ENCODE measurements at regions not wholly inside any gene's neighbourhood (a gene's known extent, or its start where the extent isn't known, plus 50 kb on each side); places are given as distances from the start of the nearest gene placed in this dataset.

DNA sequence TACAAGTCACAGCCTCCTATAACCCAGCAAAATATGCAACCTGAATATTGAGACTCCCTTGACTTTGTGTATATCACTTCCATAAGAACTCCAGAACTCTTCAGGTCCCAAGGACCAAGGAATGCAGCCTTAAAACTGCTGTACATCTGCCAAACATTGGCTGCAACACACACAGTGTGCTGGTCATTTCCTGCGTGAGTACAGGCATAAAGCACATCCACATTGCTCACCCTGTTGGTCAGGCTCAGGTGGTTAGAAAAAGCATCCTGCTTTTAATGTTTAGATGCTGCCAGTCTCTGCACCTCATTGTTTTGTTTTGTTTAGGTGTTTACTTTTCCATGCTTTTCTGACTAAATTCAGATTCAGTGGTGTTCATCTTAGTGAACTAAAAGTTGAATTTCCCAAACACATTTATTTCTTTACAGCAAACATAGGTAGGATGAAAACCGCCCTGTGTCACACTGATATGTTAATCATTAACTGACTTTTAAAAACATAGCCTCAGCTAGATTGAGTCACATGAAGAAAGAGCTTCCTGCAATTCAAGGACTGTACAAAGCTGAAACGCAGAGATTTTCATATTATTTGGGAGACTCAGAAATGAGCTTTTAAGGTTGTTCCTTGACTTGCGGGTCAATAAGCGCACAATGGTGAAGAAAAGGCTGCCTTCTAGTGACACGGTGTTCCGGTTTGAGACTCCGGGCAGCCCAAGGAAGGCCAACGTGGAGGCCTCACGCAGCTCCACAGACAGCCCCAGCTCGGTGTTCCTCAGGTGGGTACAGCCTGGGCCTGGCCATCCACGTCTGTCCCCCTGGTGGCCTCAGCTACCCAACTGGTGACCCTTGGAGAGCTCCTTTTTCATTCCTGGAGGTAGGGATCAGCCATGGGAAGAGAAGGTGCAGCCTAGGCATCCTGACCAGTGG lies 52.2 kb upstream of the GRAMD2B start:
- DNase-seq (ENCODE audit: low read depth in 4 of 4, low spot score in 2 of 4), result no peak

DNA sequence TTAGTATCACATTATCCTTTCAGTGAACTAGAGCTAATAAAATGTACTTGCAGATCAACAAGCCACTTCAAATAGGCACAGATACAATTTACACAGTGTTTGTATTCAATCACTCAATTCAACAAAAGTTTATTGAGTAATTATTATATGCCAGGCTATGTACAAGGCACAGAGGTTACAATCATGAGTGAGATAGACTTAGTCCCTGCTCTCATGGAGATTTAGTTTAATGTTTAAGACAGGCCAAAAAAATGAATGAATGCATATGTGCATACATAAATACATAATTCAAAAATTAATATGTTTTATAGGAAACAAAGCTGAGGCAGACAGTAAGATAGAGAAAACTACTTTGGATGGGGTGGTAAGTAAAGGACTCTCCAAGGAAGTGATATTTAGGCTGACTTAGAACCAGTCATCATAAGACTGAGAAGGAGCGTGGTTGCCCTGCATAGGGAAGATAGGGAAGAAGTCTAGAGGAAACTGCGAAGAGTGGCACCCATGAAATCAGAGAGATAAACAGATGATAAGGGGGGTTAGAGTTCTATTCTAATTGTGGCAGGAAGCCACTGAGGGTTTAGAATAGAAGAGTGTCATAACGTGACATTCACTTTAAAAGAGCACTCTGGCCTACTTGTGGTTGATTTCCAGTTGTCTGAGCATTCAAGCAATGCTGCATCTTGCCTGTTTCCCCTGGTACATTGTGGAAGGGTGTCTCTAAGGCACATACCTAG lies 49.7 kb upstream of the GRAMD2B start:
- DNase-seq (ENCODE audit: low read depth in 4 of 4, low spot score in 2 of 4), result no peak
